ENCODE measurements at regions not wholly inside any gene's neighbourhood (a gene's known extent, or its start where the extent isn't known, plus 50 kb on each side); places are given as distances from the start of the nearest gene placed in this dataset.

- Histone ChIP-seq H3K27ac (ENCODE audit: low read depth, low read length) (no peak overlapping the region), H4K20me1 (ENCODE audit: insufficient read depth, low read length) (no peaks in the 10 kb centered on the region), H3K9ac (ENCODE audit: low read length) (no peak overlapping the region), H3K9me3 (ENCODE audit: insufficient read depth, low read depth, low read length) (no peaks in the 10 kb centered on the region), H3K79me2 (ENCODE audit: insufficient read depth, low read length) (no peaks in the 10 kb centered on the region), H2AFZ (ENCODE audit: low read depth, low read length) (no peak overlapping the region), H3K4me1 (ENCODE audit: insufficient read depth, low read length) (no peaks in the 10 kb centered on the region), H3K27me3 (ENCODE audit: insufficient read depth, low read length) (no peaks in the 10 kb centered on the region), H3K4me3 (ENCODE audit: insufficient read depth, low read depth, low read length) (no peak overlapping the region), H3K4me2 (ENCODE audit: low read length) (no peak overlapping the region), H3K36me3 (ENCODE audit: insufficient read depth, low read length) (no peaks in the 10 kb centered on the region)
- FAIRE-seq (no peak), DNase-seq (ENCODE audit: low read depth) (no peak)
- H3K4me1 Mint-ChIP-seq (ENCODE audit: low read depth, unreplicated experiment), result no peaks in the 10 kb centered on the region
- no peaks in the 10 kb centered on the region for H3K9me3 Mint-ChIP-seq (ENCODE audit: unreplicated experiment)
- H3K4me3 Mint-ChIP-seq (ENCODE audit: unreplicated experiment), result no peak overlapping the region
- H3K36me3 Mint-ChIP-seq (ENCODE audit: low read depth, unreplicated experiment), result no peaks in the 10 kb centered on the region
- H3K27me3 Mint-ChIP-seq (ENCODE audit: low read depth, unreplicated experiment), result peaks cover 8% of the 10 kb centered on the region
- TF ChIP-seq EZH2 (IDR thresholded peaks at IDR 0.05; ENCODE audit: insufficient read depth, low read length) (no peak), CTCF (IDR thresholded peaks at IDR 0.05; ENCODE audit: insufficient read depth, low read depth, low read length) (no peak)
- no peak overlapping the region for H3K27ac Mint-ChIP-seq (ENCODE audit: unreplicated experiment)
Observed at GRCh38 chr10:9060314-9060713, 1005.8 kb downstream of the GATA3 start.

GRCh38 chr10:9061871-9062270 lies 1007.4 kb downstream of the GATA3 start:
- no peak for FAIRE-seq

More at GRCh38 chr10:9061871-9062270, 1007.4 kb downstream of the GATA3 start:
- H3K27ac Mint-ChIP-seq (ENCODE audit: unreplicated experiment), result no peak overlapping the region
- no peaks in the 10 kb centered on the region for H3K4me1 Mint-ChIP-seq (ENCODE audit: low read depth, unreplicated experiment)
- no peak for DNase-seq (ENCODE audit: low read depth)
- Histone ChIP-seq H3K27me3 (ENCODE audit: insufficient read depth, low read length) (no peaks in the 10 kb centered on the region), H4K20me1 (ENCODE audit: insufficient read depth, low read length) (no peaks in the 10 kb centered on the region), H3K4me3 (ENCODE audit: insufficient read depth, low read depth, low read length) (no peak overlapping the region), H3K9ac (ENCODE audit: low read length) (no peak overlapping the region), H3K4me1 (ENCODE audit: insufficient read depth, low read length) (no peaks in the 10 kb centered on the region), H3K9me3 (ENCODE audit: insufficient read depth, low read depth, low read length) (no peaks in the 10 kb centered on the region), H3K36me3 (ENCODE audit: insufficient read depth, low read length) (no peaks in the 10 kb centered on the region), H2AFZ (ENCODE audit: low read depth, low read length) (no peak overlapping the region), H3K27ac (ENCODE audit: low read depth, low read length) (no peak overlapping the region), H3K79me2 (ENCODE audit: insufficient read depth, low read length) (no peaks in the 10 kb centered on the region), H3K4me2 (ENCODE audit: low read length) (no peak overlapping the region)
- TF ChIP-seq CTCF (IDR thresholded peaks at IDR 0.05; ENCODE audit: insufficient read depth, low read depth, low read length), result no peak
- no peak for TF ChIP-seq EZH2 (IDR thresholded peaks at IDR 0.05; ENCODE audit: insufficient read depth, low read length)
- no peaks in the 10 kb centered on the region for H3K36me3 Mint-ChIP-seq (ENCODE audit: low read depth, unreplicated experiment)
- H3K4me3 Mint-ChIP-seq (ENCODE audit: unreplicated experiment), result no peak overlapping the region
- H3K27me3 Mint-ChIP-seq (ENCODE audit: low read depth, unreplicated experiment), result peaks cover 8% of the 10 kb centered on the region
- H3K9me3 Mint-ChIP-seq (ENCODE audit: unreplicated experiment), result no peaks in the 10 kb centered on the region
